Embryonic facial prominence (tissue), 1 donor: ENCODE measurements at regions not wholly inside any gene's neighbourhood (a gene's known extent, or its start where the extent isn't known, plus 50 kb on each side); places are given as distances from the start of the nearest gene placed in this dataset.
"Not testable (repeated sequence)": the region's sequence is repeated elsewhere in the genome, so short reads cannot be mapped to it uniquely, and the experiment has no call there.

ENCODE experiments used
- DNase-seq: peaks from one replicate; pipeline ENCODE4 v3.0.0-alpha.2; 2016; ENCODE audit errors: extremely low spot score

DNA sequence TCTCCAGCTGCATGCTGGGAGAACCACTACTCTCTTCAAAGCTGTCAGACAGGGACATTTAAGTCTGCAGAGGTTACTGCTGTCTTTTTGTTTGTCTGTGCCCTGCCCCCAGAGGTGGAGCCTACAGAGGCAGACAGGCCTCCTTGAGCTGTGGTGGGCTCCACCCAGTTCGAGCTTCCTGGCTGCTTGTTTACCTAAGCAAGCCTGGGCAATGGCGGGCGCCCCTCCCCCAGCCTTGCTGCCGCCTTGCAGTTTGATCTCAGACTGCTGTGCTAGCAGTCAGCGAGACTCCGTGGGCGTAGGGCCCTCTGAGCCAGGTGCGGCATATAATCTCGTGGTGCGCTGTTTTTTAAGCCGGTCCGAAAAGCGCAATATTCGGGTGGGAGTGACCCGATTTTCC is 215.0 kb downstream of the STIM2 start:
- not testable (repeated sequence) for DNase-seq

GRCh38 chr4:27078934-27079455 is 218.4 kb downstream of the STIM2 start:
- no peak for DNase-seq

- no peak for DNase-seq
Observed at GRCh38 chr4:27081675-27082586, 221.3 kb downstream of the STIM2 start.

DNA sequence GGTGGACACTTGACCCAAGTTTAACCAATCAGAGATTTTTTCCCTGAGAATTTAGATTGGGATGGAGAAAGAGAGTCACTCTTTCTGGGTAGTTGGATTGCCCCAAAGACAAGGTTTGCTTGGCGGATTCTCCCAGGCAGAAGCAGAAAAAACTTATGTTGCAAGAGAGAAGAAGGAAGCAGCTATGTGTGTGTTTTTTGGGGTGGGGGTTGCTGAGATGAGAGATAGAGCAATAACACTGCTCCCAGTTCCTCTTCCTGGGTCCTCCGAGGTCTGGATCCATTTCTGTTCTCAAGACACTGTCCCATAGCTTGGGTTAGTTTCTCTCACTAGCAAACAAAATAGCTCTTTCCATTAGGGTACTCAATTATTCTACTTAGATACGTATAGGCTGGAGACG is 222.1 kb downstream of the STIM2 start:
- no peak for DNase-seq

- DNase-seq = no peak
Observed at GRCh38 chr4:27084685-27085361, 224.2 kb downstream of the STIM2 start.

- DNase-seq = no peak
Observed at GRCh38 chr4:27085396-27085795, 224.8 kb downstream of the STIM2 start.

DNA sequence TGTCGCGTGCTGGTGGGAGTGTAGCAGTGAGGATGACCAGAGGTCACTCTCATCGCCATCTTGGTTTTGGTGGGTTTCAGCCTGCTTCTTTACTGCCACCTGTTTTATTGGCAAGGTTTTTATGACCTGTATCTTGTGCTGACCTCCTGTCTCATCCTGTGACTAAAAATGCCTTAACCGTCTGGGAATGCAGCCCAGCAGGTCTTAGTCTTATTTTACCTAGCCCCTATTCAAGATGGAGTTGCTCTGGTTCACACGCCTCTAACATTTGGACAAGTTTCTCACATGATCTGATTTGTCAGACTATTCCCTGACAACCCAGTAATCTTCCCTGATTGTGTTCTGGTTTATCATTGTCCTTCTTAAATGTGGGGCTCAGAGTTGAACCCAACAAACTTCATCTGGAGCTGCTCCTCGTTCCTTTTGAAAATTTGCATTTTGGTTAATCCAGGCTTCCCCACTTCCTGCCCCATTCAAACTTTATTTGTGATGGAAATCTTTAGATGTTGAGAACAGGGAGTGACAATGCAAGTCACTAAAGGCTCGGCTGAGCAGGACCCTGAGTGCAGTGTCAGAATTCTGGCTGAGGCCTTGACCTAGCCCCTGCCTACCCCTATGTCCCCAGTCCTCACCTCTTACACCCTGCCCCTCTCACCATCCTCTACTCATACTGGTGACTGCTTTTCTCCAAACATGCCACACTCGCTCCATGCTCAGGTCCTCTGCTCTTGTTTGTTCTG is 226.8 kb downstream of the STIM2 start:
- DNase-seq = no peak

DNA sequence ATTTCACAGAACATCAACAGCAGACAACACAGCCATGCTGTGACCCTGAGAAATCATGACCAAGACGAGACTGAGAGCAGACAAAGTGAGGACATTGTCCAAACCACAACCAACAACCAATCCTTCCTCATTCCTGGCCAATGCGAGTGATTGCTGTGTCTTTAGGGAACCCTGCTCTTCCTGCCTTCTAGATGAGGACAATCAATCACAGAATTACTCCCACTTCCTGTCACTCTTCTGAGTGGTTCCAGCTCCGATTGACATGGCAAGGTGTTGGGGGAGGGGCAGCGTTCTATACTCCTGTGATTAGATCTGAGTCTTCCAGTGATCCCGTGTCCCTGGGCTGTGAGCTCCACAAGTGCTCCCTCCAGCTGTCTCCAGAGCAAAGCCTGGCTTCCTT is 227.8 kb downstream of the STIM2 start:
- DNase-seq = no peak

DNA sequence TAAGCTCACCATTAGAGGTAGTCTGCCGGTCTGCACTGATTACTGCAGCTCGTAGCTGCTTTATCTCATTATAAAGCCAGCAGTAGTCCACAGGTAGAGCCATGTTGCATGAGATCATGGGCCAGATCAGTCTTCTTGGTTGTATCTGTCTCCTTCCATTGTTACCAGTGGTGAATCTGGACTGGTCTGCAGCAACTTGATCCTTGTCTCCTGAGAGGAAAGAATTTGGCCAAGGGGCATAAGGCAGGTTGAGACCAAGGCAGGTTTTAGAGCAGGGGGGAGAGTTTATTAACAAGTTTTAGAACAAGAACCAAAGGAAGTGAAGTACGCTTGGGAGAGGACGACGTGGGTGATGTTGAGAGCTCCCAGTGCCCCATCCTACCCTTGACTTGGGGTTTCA is 228.5 kb downstream of the STIM2 start:
- no peak for DNase-seq

DNA sequence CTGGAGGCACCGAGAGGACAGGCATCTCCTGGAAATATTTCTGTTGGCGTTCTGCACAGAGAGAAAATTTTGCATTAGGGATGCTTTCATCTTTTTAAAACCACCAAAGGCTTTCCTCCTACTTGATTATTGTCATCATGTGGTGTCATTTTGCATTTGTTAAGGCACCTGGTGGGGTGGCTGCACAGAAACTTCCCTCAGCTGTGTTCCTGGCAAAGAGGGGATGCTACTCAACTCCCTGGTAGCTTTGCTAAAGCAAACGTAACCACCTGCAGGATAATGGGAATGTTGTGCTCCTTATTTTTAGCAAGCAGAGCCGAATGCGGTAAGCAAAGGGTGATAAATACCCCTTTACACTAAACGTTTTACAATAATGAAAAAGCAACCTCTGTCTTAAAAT is 229.8 kb downstream of the STIM2 start:
- no peak for DNase-seq

DNA sequence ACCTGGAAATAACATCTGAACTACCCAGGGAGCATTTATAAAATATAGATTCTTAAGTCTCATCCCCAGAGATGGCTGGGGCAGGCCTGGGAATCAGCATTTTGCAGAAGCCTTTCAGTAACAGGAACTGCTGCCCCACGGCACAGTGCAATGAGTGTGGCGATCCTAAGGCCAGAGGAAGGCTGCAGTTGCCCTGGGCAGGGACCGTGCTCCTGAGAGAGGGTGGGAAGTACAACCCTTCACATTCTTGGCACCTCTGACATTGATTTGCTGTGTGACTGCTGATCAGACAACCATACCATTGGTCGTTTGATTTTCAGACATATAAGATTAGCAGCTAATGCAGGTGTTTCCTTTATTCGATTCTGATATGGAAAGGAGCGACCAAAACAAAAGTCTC is 233.6 kb downstream of the STIM2 start:
- no peak for DNase-seq

DNA sequence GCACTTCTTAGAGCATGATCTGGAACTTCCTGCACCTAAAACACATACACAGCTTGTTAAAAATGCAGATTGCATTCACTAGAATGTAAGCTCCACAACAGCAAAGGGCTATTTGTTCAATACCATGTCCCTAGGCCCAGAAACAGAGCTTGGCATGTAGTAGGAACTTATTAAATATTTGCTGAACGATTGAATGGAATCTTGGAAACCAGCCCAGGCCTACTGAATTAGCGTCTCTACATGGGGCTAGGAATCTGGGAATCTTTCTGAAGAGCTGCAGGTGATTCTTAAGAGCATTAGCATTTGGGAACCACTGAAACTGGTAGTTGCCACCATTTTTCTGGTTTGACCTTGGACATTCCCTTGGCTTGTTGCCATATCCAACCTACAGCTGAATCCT is 234.1 kb downstream of the STIM2 start:
- DNase-seq = no peak

GRCh38 chr4:27096142-27096824 is 235.6 kb downstream of the STIM2 start:
- DNase-seq = no peak

GRCh38 chr4:27098034-27098433 is 237.4 kb downstream of the STIM2 start:
- DNase-seq = no peak

- no peak for DNase-seq
Observed at GRCh38 chr4:27100713-27101112, 240.1 kb downstream of the STIM2 start.

GRCh38 chr4:27101126-27101525 is 240.5 kb downstream of the STIM2 start:
- DNase-seq = no peak

GRCh38 chr4:27101561-27101960 is 240.9 kb downstream of the STIM2 start:
- DNase-seq = no peak

DNA sequence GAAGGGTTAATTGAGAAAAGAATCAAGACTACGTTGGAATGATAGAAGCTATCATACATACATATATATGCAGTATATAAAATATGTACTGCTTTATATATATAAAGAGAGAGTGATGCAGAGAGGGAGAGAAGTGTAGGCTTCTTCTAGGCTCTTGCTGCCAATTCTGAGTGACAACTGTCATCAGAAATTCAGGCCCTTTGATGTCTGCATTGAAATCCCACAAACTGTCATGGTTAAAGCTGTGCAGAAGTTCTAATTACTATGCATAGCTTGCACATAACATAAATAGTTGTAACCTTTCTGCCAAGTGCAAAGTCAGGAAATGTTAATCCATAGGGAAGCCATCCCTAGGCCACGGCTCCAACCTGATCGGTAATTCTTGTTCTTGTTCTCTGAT is 251.0 kb downstream of the STIM2 start:
- DNase-seq = no peak

DNA sequence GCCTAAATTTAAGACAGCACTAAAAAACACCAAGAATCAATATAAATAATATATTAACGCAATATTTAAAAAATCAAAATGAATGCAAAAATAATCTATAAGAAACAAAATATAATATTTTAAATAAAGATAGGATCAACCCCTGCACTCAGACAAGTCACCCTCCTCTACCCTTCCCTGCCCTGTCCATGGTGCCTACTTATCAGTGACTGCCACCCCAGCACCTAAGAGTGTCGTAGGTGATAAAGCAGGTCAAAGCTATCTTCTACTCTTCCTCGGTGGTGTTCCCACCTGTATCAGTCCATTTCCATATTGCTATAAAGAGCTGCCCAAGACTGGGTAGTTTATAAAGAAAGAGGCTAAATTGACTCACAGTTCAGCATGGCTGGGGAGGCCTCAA is 251.9 kb downstream of the STIM2 start:
- no peak for DNase-seq

DNA sequence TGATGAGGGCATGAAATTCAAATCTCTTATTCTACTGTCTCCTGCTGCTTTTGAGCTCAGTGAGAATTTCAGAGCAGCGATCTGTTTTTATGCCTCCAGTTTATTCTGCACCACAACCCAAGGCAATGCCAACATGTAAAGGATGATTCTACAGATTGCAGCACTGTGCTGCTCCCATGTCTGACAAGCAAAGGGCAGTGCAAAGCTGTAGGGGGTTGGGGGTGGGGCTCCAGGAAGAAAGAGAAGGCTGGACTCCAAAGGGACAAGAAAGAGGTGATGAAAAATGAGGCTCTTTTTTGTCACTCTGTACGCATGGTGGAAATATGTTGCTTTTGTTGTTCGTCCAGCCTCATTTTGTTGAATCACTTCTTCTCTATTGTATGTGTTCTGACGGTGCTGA is 254.6 kb downstream of the STIM2 start:
- DNase-seq = no peak

DNA sequence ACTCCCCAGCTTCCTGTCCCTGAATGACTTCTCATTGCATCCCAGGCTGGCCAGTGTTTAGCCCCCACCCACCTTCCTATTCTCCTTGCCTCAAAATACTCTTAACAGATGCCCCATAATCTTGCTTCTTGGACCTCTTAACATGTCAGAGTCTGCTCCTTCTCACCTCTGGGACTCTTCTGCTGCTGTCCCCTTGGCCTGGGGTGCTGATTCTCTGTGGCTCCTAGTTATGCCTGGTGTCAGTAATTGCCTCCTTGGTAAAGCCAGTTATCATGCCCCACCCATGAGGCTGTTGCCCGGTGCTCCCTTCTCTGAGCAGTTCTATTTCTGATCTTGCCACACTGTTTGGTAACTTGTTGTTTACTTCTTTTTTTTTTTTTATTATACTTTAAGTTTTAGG is 256.8 kb downstream of the STIM2 start:
- no peak for DNase-seq

GRCh38 chr4:27119239-27119638 is 258.6 kb downstream of the STIM2 start:
- DNase-seq = no peak
